Neural cell (in vitro differentiated cells): ENCODE measurements at regions not wholly inside any gene's neighbourhood (a gene's known extent, or its start where the extent isn't known, plus 50 kb on each side); places are given as distances from the start of the nearest gene placed in this dataset.

ENCODE experiments used
- H2AFZ ChIP-seq: fragments of 200-600, 300-800 bp; sonication (generic), shearing (Covaris generic); 2 replicates; pipeline ENCODE4 v1.6.0; 2014; ENCODE audit warnings: low read depth, mild to moderate bottlenecking, antibody characterized with exemption, low read length, moderate library complexity
- H3F3A ChIP-seq: fragments of 200-600 bp; shearing (Covaris generic); 2 replicates; pipeline ENCODE4 v1.6.1; 2016; ENCODE audit warnings: mild to moderate bottlenecking, moderate library complexity, mixed read lengths, antibody characterized with exemption, low read length; ENCODE audit not compliant: insufficient read depth, poor library complexity, severe bottlenecking
- H3K27ac ChIP-seq: fragments of 200-600, 300-800 bp; sonication (generic), shearing (Covaris generic); 2 replicates; pipeline ENCODE4 v1.5.1; 2014; ENCODE audit warnings: mild to moderate bottlenecking, low read length, moderate library complexity
- H3K27me3 ChIP-seq: fragments of 300-800, 200-600 bp; sonication (generic), shearing (Covaris generic); 2 replicates; pipeline ENCODE4 v1.6.0; 2014; ENCODE audit warnings: mild to moderate bottlenecking, low read depth, low read length, moderate library complexity; ENCODE audit not compliant: insufficient read depth
- H3K36me3 ChIP-seq: fragments of 300-800, 200-600 bp; sonication (generic), shearing (Covaris generic); 2 replicates; pipeline ENCODE4 v1.5.1; 2014; ENCODE audit warnings: mild to moderate bottlenecking, antibody characterized with exemption, low read length, moderate library complexity; ENCODE audit not compliant: insufficient read depth
- H3K4me2 ChIP-seq: fragments of 300-800, 200-600 bp; sonication (generic), shearing (Covaris generic); 2 replicates; pipeline ENCODE4 v1.6.0; 2014; ENCODE audit warnings: mild to moderate bottlenecking, low read length
- H3K4me3 ChIP-seq: fragments of 300-800, 200-600 bp; sonication (generic), shearing (Covaris generic); 2 replicates; pipeline ENCODE4 v1.5.1; 2014; ENCODE audit warnings: mild to moderate bottlenecking, low read length, moderate library complexity
- H3K79me2 ChIP-seq: fragments of 200-600 bp; shearing (Covaris generic); replicated peaks from 2 replicates; pipeline ENCODE4 v1.6.0; 2014; ENCODE audit warnings: mild to moderate bottlenecking, low read length, moderate library complexity; ENCODE audit not compliant: insufficient read depth
- H3K9ac ChIP-seq: fragments of 300-800, 200-600 bp; sonication (generic), shearing (Covaris generic); 2 replicates; pipeline ENCODE4 v1.6.1; 2016; ENCODE audit warnings: mild to moderate bottlenecking, low read length, mixed read lengths
- H3K9me2 ChIP-seq: fragments of 200-600 bp; shearing (Covaris generic); 2 replicates; pipeline ENCODE4 v1.6.1; 2016; ENCODE audit warnings: mild to moderate bottlenecking, low read length, mixed read lengths; ENCODE audit not compliant: insufficient read depth
- H3K9me3 ChIP-seq: fragments of 200-600, 300-800 bp; sonication (generic), shearing (Covaris generic); 2 replicates; pipeline ENCODE4 v1.6.1; 2016; ENCODE audit warnings: mild to moderate bottlenecking, mixed run types, low read length, moderate library complexity, mixed read lengths
- H4K20me1 ChIP-seq: fragments of 200-600 bp; shearing (Covaris generic); 2 replicates; pipeline ENCODE4 v1.6.1; 2016; ENCODE audit warnings: mild to moderate bottlenecking, mixed run types; ENCODE audit not compliant: insufficient read depth
- EP300 ChIP-seq: fragments of 450-650 bp; conservative IDR thresholded peaks from 2 replicates; pipeline ENCODE4 v1.6.1; 2014; ENCODE audit warnings: antibody characterized with exemption, mild to moderate bottlenecking, moderate library complexity; ENCODE audit not compliant: poor library complexity, severe bottlenecking
- EZH2 ChIP-seq: fragments of 200-600, 300-800 bp; shearing (Covaris generic), sonication (generic); IDR thresholded peaks from 2 replicates; pipeline ENCODE4 v1.6.1; 2014; ENCODE audit warnings: antibody characterized with exemption, low read length, borderline replicate concordance, mild to moderate bottlenecking; ENCODE audit not compliant: insufficient read depth, poor library complexity, severe bottlenecking
- MXI1 ChIP-seq: fragments of 450-650 bp; conservative IDR thresholded peaks from 2 replicates; pipeline ENCODE4 v1.6.1; 2014; ENCODE audit warnings: antibody characterized with exemption, mild to moderate bottlenecking; ENCODE audit not compliant: poor library complexity, severe bottlenecking
- RAD21 ChIP-seq: fragments of 450-650 bp; conservative IDR thresholded peaks from 2 replicates; pipeline ENCODE4 v1.6.1; 2014; ENCODE audit warnings: antibody characterized with exemption, mild to moderate bottlenecking, moderate library complexity
- SMC3 ChIP-seq: fragments of 450-650 bp; conservative IDR thresholded peaks from 2 replicates; pipeline ENCODE4 v1.6.1; 2014; ENCODE audit warnings: antibody characterized with exemption, mild to moderate bottlenecking, moderate library complexity; ENCODE audit not compliant: poor library complexity
- TAF1 ChIP-seq: IDR thresholded peaks from 2 replicates; pipeline ENCODE4 v1.6.1; 2012; ENCODE audit warnings: low read depth
- TF ChIP-seq, protein P1 (sequence below): IDR thresholded peaks from 2 replicates; pipeline ENCODE4 v1.6.1; 2012; ENCODE audit warnings: borderline replicate concordance

- TF ChIP-seq EP300 (no peak), RAD21 (no peak)
- TF ChIP-seq, protein P1, sequence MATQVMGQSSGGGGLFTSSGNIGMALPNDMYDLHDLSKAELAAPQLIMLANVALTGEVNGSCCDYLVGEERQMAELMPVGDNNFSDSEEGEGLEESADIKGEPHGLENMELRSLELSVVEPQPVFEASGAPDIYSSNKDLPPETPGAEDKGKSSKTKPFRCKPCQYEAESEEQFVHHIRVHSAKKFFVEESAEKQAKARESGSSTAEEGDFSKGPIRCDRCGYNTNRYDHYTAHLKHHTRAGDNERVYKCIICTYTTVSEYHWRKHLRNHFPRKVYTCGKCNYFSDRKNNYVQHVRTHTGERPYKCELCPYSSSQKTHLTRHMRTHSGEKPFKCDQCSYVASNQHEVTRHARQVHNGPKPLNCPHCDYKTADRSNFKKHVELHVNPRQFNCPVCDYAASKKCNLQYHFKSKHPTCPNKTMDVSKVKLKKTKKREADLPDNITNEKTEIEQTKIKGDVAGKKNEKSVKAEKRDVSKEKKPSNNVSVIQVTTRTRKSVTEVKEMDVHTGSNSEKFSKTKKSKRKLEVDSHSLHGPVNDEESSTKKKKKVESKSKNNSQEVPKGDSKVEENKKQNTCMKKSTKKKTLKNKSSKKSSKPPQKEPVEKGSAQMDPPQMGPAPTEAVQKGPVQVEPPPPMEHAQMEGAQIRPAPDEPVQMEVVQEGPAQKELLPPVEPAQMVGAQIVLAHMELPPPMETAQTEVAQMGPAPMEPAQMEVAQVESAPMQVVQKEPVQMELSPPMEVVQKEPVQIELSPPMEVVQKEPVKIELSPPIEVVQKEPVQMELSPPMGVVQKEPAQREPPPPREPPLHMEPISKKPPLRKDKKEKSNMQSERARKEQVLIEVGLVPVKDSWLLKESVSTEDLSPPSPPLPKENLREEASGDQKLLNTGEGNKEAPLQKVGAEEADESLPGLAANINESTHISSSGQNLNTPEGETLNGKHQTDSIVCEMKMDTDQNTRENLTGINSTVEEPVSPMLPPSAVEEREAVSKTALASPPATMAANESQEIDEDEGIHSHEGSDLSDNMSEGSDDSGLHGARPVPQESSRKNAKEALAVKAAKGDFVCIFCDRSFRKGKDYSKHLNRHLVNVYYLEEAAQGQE: no peak
- Histone ChIP-seq H3K9me2 (no peaks in the 10 kb centered on the region), H3K4me3 (no peak overlapping the region), H4K20me1 (no peaks in the 10 kb centered on the region), H3K4me2 (no peak overlapping the region), H3F3A (no peaks in the 10 kb centered on the region), H3K27ac (no peak overlapping the region), H3K9ac (no peak overlapping the region), H3K27me3 (no peaks in the 10 kb centered on the region), H3K36me3 (no peaks in the 10 kb centered on the region), H3K79me2 (no peaks in the 10 kb centered on the region), H3K9me3 (no peaks in the 10 kb centered on the region), H2AFZ (no peak overlapping the region)
Measured at GRCh38 chr2:61675204-61675603, 137.0 kb upstream of the XPO1 start.

DNA sequence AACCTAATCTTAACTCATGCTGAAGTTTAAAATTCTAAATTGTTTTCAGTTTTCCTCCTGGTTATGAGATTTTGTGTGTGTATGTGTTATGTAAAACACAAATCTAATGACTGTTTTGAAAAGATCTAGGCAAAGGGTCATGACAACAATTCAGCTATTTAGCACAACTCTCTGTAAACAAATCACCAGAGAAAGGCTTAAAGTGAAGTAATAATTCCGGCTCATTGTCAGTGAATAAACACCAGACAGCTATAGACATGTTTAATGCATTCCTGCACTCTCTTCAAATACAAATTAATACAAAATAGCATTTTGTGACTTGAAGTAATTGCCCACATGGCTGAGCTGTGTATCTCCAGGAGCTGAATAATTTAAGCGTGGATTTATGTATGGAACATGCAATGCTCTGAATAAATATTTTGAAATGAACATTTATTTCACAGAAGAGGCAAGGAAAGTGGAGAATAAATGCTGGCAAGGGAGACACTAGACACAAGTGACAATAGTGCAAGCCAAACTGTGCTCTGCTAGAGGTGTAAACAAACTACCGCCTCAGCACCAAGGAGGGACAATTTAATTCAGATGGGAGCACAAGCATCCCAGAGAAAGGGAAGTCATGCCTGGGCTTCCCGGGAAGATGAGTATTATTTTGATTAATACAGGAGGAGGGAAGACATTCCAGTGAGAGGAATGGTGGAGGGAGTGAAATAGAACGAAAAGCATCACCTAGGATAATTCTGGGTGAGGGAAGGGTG, 133.6 kb upstream of the XPO1 start:
- no peak overlapping the region for H3K4me3 ChIP-seq
- H3K36me3 ChIP-seq: no peaks in the 10 kb centered on the region
- H4K20me1 ChIP-seq: no peaks in the 10 kb centered on the region
- H3K27me3 ChIP-seq: no peaks in the 10 kb centered on the region
- no peaks in the 10 kb centered on the region for H3K9me3 ChIP-seq
- H2AFZ ChIP-seq: no peak overlapping the region
- H3K9me2 ChIP-seq: no peaks in the 10 kb centered on the region
- no peak for TF ChIP-seq MXI1
- TF ChIP-seq SMC3: no peak
- TF ChIP-seq, protein P1: peak; percentile 35
- TF ChIP-seq TAF1: no peak
- no peak for TF ChIP-seq EZH2
- TF ChIP-seq EP300: no peak
- TF ChIP-seq RAD21: no peak
- no peak overlapping the region for H3K27ac ChIP-seq
- H3F3A ChIP-seq: no peaks in the 10 kb centered on the region
- no peak overlapping the region for H3K9ac ChIP-seq
- H3K79me2 ChIP-seq: no peaks in the 10 kb centered on the region
- H3K4me2 ChIP-seq: no peak overlapping the region
